Stimulated activated CD4-positive, alpha-beta T cell treated with anti-CD3 and anti-CD28 coated beads, Interleukin-4, amount 100 ng/mL, for 24 hours (primary cell): ENCODE measurements at regions not wholly inside any gene's neighbourhood (a gene's known extent, or its start where the extent isn't known, plus 50 kb on each side); places are given as distances from the start of the nearest gene placed in this dataset.
"Not testable (repeated sequence)": the region's sequence is repeated elsewhere in the genome, so short reads cannot be mapped to it uniquely, and the experiment has no call there.

Experiments used
- DNase-seq: peaks from one replicate; pipeline ENCODE4 v3.0.0-alpha.2; 2020

DNA sequence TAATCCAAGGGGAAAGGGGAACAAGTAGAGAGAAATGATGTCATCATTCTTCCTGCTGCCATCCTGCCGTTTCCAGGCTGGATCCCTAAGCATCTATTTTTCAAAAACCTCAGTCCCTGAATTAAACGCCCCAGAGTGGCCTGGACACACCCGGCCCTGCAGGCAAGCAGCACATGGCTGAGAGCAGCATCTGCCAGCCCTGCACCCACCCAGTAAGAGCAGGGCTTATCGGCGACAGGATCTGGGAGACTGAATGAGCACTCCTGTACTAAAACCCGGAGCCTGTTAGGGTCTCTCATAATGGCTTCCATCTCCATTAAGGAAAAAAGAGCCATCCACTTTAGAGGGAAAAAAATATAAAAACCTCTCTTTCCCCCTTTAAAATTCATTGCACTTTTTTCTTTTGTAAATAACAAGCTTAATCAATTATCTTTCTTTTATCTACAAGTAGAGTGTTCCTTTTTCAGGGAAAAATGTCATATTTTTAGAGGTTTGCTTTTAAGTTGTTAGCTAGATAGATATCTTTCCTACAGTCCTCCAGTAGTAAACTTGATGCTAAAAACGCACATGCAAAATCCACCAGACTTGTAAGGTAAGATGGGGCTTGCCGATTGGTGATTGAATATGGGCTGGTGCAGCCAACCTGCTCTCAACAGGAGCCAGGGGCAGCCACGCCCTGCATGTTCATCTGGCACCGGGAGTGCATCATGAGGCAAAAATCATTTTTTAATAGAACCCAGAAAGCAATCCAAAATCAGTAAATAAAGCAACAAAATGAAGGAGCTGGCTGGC is 457.8 kb downstream of the EIPR1 start:
- DNase-seq, result no peak

DNA sequence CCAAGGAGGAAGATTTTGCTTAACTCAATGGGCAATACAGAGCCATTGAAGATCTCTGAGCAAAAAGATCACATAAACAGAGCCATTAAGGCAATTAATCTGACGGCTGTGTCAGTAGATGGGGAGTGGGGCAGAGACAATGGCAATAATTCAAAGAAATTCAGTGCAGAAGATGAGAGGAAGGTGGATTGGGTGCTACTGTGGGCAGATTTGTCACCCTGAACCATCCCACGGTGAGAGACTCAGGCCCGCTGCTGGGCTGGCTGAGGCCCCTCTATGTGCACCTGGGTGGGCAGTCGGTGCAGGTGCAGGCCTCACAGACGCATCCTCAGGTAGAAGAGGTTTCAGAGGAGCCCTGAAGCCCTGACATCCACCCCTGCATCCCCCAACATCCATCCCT is 458.6 kb downstream of the EIPR1 start:
- no peak for DNase-seq

DNA sequence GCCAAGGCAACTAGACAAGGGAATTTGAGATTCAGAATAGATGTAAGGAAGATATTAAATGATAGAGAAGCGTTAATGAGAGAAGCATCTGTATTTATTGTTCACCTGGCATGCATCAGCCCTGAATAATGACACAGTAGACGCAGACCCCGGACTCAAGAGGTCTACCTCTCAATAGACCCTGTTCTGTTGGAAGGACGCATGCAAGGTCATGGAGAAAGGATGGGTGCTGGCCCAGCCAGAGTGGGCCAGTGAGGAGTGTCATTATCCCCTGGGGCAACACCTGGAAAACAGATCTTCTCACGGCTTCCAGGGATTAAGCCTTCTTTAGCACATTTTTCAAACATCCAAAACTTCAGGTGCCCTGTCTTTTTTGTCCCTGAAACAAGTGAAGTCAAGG is 461.0 kb downstream of the EIPR1 start:
- no peak for DNase-seq

DNA sequence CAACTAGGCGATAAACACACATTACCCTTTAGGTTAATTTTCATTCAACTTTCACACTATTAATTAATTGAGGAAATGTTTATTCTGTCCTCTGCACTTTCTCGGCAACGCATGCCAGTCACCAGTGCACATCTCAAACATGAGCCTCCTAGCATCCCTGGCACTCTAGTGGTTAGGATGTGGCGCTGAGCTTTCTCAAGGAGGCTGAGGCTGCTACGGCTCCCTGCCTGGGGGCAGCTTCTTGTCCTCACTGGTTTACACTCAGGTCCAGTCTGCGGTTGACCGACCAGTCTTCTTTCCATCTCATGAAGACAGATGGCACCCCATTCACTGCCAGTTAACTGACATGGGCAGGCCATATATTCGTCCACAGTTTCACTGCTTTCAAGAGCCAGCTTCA is 463.4 kb downstream of the EIPR1 start:
- no peak for DNase-seq

DNA sequence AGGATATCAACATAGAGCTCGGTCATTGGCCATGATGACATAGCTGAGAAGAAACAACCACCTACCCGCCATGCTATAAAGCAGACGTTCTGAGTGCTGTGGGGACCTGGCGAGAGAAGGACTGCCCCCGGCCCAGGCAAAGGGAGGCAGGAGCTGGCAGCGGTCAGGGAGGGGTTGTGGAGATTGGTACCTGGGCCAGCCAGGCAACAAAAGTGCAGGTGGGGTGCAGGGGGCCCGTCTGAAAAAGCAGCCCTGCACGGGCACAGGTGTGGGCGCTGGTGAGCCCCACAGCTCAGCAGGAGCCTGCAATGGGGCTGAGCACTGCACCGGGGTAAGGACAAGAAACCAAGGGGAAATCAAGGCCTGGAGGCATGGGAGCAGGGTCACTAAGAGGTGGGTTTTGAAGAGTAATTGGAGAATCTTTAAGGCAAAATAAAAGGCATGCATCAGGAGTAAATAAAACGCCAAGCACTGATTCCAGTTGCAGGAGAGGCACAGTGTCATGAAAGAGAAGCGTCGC is 464.0 kb downstream of the EIPR1 start:
- DNase-seq, result no peak

DNA sequence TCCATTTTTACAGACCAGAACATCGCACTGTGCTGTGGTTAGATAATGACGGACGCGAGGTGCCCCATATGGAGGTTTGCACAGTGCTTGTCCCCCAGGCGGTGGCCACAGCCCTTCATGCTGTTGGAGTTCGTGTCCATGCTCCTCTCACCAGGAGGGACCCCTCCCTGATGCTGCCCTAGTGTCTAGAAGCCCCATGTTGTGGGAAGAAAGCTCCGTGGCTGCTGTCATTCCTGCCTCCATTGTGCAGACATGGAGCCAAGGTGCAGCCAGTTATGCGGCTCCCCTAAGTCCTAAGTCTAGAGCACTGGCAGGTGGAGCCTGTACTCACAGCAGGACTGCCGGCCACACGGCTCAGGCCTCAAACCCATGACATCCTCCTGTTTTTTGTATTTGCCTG is 464.9 kb downstream of the EIPR1 start:
- no peak for DNase-seq

DNA sequence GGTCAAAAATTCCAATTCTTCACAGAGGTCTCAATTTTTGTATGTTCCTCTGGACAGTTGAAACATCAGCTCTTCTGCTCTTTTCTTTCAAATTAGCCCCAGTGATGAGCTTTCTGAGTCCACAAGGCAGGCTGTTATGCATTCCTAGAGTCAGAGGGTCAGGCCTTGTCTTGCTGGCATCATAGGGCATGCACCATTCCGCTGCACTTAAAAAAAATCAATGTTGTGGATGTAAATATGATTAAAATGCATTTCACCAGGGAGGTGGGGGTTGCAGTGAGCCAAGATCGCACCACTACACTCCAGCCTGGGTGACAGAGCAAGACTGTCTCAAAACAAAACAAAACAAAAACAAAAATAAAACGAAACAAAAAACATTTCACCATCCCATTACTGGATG is 465.3 kb downstream of the EIPR1 start:
- no peak for DNase-seq

DNA sequence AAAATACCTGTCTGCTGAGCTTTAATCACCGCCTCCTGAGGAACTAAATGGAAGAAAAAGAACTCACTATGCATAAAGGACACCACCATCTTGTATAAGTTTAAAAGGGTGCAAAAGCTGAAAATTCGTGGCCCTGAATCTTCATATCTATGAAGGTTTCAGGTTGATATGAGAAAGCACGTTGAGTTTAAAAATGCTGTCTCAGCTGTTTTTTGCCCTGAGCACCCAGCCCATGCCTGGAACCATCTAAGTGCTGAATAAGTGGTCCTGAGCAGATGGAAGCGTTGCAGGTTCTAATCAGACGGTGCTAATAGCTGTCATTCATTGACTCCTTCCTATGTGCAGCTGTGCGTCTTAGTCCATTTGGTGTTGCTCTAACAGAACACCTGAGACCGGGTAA is 467.4 kb downstream of the EIPR1 start:
- no peak for DNase-seq

DNA sequence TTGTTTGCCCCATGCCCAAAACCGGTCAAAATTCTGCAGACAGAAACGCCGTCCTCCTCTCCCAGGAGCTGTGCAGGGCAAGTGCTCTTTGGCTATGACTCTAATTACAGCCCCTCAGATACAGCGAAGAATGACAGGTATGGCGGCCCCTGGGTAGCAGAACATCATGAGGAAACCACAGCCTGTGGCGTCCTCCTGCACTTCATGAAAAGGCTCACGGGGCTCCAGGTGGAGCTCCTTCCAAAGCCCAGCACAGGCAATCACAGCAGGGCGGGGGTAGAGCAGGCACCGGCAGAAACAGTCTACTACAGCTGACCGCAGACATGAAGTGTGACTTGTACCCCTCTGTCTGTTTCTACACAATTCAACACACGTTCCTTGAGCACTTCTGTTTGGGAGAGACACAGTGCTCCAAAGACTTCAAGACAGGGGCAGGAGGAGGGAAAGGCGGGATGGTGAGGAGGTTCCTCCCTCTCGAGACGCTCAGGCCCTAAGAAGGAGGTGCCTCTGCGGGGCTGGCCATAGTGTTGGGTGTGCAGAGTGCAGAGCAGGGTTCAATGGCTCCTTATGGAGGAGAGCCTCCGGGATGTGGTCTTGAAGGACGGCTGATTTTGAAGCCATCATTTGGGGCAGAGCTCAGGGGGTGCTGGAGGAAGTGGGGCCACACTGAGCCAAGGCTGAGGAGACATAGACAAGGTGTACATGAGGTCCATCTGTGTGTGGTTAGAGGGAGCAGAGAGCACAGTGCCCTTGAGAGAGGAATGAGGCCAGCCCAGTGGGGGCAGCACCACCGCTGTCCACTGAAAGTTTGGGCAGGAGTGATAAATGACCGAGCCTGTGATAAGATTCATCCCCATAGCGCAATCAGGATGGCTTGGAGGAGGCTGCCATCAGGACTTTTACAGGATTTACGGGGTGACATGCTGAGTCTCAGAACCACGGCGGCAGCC is 468.3 kb downstream of the EIPR1 start:
- no peak for DNase-seq

DNA sequence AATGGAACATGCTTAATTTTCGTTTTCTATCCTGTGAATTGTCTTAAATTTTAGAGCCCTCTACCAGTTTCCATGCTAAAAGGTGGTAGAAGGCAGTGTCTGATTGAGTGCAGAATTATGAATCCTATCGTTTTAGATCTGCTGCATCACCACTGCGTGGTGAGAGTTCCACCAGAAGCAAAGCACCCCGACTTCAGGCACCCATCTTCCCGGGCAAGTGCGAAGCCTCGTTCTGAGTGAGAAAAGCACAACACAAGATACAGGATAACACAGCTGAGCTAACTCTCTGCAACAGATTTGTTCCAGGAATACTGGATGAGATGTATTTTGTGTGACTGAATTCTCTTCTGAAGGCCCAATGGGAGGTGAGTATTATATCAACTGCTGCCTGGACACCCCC is 471.5 kb downstream of the EIPR1 start:
- DNase-seq, result no peak

DNA sequence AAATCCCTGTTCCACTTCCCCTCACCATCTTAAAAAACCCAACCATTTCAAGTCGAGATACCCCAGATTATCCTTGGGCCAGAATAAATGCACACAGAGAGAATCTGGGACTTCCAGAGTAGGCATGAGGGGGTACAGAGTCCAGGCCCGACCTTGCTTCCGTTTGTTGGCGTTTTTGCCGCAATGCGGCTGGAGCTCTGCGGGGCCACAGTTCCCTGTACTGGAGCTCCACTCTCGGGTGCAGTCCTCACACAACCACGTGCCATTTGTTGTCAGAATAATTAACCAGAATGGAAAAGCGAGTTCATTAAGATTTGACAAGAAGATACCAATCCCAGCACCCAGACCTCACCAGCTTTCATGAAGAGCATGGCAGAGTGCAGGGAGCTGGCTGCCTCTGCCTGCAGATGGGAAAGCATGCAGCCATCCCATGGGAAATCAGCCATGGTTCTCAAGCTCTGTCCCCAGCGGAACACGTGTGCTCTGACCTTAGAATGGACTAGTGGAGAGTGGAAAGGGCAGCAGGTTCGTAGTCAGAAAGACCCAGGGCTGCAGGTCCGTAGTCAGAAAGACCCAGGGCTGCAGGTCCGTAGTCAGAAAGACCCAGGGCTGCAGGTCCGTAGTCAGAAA is 472.8 kb downstream of the EIPR1 start:
- DNase-seq, result no peak

DNA sequence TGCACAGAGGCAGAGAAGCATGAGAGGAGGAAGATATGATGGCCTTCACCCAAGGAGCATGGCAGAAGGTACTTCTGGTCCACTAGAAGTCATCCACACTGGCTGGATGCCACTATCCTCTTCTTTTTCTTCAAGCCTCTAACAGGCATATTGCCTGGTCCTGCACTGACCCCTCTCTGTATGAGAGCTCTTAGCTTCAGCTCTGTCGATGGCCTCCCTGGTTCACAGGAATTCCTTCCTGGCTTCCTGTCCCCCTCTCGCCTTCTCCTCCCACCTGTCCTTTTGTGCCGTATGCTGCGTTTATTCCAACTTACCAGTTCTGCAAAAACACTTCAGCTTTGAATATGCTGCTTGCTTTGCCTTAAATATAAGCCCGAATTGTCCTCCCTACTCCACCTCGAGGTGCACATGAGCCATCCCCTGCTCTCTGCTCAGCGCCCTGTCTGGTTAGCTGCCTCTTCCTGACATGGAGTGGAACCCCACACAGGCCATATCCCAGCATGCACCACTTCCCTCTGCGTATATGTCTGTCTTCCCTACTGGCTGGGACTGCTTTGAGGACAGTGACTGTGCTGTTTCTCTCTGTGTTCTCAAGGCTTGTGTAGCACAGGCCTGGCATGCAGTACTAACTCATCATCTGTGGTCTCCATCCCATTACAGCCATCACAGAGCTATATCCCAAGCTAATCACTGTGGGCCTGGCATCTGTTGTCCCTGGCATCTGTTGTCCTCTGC is 474.9 kb downstream of the EIPR1 start:
- no peak for DNase-seq

DNA sequence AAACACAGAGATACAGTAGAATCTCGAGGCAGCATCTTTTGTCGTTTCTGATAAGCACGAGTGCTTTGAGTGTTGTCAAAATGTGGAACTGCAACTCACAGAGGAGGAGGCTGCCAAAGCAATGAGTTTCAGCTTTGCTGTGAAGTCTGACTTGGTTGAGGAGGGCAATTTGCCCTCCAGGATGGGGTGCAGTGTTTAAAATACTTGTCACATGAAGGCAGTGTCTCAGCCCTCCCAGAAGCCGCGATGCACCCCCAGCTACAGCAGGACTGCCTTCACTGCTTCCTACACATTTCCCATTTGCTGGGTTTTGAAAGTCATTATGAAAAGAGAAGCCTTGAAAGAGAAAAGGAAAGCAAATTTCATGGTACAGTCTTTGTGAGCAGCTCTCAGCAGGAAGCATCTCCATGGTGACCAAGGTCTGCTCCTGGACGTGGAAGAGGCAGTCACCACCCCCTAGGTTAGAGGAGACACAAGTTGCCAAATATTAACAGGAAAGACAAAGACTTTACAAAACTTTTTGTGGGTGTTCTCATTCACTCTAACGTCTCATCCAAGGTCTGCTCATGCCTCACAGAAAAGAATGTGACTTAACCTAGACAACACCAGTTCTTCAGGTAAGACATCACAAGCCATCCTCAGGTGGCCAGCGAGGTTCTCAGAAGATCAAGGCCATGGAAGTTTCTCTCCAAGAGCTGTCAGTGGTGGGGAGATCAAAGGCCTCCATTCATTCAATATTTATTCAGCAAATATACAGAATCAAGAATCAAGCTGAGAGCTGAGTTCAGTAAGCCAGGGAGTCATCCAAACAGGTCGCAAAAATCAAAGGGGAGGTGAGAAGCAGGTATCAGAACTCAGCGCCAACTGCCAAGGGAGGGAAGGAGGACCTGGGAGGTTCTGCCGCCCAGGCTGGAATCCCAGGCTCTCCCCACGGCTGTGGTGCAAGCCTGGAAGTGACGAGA is 476.0 kb downstream of the EIPR1 start:
- DNase-seq, result no peak

DNA sequence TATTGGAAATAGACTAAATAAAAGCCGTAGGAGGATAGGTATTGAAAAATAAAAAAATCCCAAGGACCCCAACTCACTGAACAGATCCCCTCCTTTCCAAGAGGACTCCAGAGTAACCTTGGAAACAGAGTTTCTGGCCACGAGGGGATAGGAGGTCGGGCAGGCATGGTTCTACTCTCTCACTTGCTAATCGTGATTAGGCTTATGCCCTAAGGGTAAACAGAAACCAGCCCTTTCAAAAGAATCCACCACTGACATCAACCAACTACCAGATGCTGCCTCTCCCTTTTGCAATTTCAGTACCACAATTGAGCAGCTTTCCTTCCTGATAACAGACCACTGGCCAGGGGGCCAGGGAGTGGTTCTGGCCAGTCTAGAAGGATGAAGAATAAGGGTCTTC is 477.8 kb downstream of the EIPR1 start:
- DNase-seq, result no peak

DNA sequence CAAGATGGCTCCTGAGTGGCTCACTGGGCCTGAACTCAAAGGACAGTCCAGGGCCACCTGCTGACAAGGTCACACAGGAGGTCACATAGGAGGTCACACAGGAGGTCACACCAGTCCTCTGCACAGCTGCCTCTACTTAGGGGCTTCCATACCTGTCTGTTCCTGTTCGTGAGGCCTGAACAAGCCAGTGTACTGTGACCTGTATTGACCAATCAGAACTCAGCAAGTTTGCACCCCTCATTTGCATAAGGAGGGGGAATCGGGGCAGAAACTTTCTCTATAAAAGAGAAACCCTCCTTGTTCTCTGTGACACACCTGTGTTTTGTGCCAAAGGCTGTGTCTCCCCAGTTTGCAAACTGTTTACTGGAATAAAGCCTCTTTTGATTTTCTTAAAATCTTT is 478.9 kb downstream of the EIPR1 start:
- DNase-seq, result no peak

DNA sequence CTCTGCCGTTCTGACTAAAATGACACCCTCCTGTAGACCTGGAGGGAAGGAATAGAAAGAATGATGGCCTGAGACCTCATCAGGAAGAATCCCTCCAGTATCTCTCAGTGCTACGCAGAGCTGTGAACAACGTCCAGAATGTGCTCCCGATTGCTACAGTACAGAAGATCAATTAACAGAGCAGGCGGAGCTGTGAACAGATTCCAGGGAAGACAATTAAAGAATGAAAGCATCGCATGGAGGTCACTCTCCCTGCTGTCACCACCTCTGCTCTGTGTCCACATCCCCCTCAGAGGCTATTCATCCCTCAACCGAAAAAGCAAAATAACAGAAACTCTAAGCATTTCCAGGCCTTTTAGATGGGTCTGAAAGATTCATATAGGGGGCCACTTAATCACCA is 481.0 kb downstream of the EIPR1 start:
- DNase-seq, result no peak

DNA sequence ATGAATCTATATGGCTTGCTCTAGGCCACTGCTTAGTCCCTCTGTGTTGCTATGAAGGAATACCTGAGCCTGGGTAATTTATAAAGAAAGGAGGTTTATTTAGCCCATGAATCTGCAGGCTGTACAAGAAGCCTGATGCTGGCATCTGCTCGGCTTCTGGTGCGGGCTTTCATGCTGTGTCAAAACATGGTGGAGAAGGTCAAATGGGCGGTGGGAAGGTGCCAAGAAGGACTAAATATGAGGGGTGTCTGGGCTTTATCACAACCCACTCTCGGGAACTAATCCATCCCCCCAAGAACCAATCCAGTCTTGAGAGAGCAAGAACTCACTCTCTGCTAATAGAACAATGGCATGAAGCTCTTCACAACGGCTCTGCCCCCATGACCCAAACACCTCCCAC is 481.6 kb downstream of the EIPR1 start:
- DNase-seq, result no peak

DNA sequence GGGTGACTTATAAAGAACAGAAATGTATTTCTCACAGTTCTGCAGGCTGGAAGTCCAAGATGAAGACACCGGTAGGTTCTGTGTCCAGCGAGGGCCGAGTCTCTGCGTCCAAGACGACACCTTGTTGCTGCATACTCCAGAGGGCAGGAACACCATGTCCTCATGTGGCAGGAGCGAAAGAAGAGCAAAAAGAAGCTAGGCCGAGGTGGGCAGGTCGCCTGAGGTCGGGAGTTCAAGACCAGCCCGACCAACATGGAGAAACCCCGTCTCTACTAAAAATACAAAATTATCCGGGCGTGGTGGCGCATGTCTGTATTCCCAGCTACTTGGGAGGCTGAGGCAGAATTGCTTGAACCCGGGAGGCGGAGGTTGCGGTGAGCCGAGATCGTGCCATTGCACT is 483.6 kb downstream of the EIPR1 start:
- not testable (repeated sequence) for DNase-seq

DNA sequence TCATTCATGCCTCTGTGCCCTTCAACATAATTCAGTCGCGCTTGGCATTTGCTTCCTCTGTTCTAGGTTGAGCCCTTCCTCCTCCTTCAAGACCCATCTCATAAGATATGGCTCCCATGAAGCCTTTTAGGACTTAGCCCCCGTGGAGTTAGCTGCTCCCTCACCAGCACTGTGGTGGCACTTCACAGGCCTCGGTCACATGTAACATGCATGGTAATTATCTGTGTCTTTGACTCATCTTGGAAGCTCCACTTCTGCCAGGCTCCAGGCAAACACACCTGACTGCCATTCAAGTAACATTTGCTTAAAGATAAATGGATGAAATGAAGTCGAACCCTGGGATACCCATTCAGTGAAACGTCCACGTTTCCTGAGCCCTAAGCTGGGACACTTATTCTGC is 484.7 kb downstream of the EIPR1 start:
- DNase-seq, result no peak

DNA sequence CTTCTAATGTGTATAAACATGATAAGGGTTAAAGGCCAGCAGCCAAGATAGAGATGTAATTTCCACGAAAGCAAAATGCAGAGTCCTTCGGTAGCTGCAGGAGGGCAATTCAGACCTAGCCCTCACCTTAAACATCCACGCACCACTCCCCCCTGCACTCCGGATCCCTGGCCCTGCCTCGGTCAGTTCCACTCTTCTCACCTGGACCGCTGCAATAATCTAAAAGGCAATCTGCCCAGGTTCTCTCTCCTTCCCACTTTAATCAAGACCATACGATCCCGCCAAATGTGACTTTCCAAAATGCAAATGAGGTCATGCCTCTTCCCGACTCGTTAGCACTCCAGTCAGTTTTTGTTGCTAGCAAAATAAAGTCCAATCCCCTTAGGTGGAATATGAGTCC is 485.2 kb downstream of the EIPR1 start:
- DNase-seq, result no peak

DNA sequence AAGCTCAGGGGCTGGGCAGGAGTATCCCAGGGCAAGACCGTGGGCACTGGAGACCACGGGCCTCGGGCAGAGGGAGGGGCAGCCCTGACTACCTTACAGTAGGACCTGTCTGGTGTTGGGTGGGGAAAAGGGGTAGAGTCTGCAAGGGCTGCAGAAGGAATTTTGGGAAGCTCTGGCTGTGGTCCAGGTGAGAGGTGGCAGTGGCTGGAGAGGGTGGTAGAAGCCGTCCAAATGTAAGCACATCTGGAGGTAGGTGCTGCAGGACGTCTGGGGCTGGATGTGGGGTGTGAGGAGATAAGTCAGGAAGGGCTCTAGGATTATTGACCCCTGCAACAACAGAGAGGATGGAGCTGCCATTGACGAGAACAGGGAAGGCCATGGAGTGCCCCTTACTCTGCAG is 486.7 kb downstream of the EIPR1 start:
- DNase-seq, result no peak

DNA sequence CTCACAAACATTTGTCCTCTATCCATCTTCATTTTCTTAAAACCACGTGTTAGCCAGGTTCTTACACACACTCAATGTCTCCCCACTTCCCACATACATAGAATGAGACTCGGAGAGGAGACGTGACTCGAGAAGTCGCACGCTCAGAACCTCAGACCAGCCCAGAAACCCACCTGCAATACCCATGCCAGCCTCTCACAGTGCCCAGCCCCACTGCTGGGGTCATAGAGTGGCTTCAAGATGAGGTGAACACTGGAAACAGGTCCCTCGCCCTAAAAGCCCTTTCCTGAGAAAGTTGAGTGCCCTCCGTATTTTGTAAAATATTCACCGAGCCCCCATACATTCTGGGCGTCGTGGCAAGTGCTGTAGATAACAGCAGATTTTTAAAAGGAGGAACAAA is 487.4 kb downstream of the EIPR1 start:
- DNase-seq, result no peak
